CD4-positive, alpha-beta T cell treated with Interleukin-10 for 1 hour (primary cell): ENCODE measurements at regions not wholly inside any gene's neighbourhood (a gene's known extent, or its start where the extent isn't known, plus 50 kb on each side); places are given as distances from the start of the nearest gene placed in this dataset.
"Not testable (repeated sequence)": the region's sequence is repeated elsewhere in the genome, so short reads cannot be mapped to it uniquely, and the experiment has no call there.

Experiments used
- DNase-seq: peaks from one replicate; pipeline ENCODE4 v3.0.0-alpha.2; 2020

DNA sequence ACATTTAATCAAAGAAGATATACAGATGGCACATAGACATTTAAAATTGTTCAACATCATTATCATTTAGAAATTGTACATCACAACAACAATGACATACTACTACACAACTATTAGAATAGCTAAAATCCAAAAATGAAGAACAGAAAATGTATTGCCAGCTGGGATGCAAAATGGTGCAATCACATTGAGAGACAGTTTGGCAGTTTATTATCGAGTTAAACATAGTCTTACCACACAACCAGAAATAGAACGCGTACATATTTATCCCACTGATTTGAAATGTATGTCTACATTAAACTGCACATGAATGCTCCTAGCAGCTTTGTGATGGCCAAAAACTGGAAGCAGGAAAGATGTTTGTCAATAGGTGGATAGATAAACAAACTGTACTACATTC, 791.5 kb upstream of the MGAT4C start:
- DNase-seq = no peak

DNA sequence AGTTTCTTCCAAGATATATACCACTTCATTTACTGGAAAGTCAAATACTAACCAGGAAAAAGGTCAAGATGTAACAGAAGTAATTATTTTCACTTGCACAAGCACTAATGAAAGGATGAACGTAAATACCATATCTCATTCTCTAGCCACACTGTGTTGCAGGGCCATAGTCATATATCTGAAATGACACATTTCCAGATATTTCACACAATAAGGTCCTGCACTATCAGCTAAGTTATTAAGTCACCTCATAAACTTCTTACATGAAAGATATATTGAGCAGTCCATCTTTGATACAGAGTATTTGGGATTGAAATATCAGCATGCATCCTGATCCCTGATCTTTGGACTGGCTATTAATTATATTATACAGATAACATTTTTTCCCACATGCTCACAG, 783.3 kb upstream of the MGAT4C start:
- no peak for DNase-seq

GRCh38 chr12:87038098-87038497, 781.9 kb upstream of the MGAT4C start:
- no peak for DNase-seq

DNA sequence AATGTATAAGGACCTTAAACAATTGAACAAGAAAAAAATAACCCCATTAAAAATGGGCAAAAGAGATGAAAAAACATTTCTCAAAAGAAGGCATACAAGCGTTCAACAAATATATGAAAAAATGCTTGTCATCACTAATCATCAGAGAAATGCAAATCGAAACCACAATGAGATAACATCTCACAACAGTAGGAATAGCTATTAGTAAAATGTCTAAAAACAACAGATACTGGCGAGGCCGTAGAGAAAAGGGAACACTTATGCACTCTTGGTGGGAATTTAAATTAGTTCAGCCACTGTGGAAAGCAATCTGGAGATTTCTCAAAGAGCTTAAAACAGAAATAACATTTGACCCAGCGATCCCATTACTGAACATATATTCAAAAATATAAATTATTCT, 769.8 kb upstream of the MGAT4C start:
- DNase-seq = no peak

DNA sequence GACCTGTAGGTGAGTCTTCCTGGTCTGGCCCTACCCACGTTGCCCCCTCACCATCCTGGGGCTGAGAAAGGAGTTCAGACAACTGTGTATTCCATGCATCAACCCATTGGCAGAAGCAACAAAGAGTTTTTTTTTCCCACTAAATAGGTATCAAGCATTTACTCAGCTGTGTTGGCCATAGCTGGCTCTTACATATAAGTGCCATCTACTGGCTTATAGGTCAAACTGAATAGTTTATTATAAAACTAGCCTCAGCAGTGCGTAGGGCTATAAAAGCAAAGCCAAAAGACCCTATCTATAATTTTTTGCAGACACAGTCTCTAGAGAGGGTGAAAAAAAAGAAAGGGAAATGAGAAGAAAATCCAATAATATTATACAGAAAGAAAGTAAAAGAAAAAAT, 765.2 kb upstream of the MGAT4C start:
- DNase-seq = no peak

- no peak for DNase-seq
Measured at GRCh38 chr12:87020071-87020470, 763.9 kb upstream of the MGAT4C start.

- no peak for DNase-seq
Measured at GRCh38 chr12:87015352-87015751, 759.2 kb upstream of the MGAT4C start.

- no peak for DNase-seq
Measured at GRCh38 chr12:87008785-87009384, 752.7 kb upstream of the MGAT4C start.

- no peak for DNase-seq
Measured at GRCh38 chr12:87001102-87001501, 744.9 kb upstream of the MGAT4C start.

DNA sequence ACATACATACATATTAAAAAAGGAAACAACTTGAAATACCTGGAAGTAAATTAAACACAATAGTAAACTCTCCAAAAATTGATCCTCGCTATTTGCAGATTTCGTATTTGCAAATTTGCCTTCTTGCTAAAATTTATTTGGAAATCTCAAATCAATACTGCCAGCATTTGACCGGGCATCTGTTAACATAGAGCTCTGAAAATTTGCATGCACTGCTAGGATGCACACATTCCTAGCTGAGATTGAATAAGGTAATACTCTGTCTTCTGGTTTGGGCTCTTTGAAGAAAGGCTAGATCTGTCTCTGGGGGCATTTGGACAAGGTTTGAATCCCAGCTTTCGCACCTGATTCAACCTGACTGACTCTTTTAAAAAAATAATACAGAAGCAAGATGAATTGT, 729.1 kb upstream of the MGAT4C start:
- no peak for DNase-seq

DNA sequence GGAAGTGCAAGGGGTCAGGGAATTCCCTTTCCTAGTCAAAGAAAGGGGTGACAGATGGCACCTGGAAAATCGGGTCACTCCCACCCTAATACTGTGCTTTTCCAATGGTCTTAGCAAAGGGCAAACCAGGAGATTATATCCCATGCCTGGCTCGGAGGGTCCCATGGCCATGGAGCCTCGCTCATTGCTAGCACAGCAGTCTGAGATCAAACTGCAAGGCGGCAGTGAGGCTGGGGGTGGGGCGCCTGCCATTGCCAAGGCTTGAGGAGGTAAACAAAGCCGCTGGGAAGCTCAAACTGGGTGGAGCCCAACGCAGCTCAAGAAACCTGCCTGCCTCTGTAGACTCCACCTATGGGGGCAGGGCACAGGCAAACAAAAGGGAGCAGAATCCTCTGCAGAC, 714.4 kb upstream of the MGAT4C start:
- DNase-seq = not testable (repeated sequence)

DNA sequence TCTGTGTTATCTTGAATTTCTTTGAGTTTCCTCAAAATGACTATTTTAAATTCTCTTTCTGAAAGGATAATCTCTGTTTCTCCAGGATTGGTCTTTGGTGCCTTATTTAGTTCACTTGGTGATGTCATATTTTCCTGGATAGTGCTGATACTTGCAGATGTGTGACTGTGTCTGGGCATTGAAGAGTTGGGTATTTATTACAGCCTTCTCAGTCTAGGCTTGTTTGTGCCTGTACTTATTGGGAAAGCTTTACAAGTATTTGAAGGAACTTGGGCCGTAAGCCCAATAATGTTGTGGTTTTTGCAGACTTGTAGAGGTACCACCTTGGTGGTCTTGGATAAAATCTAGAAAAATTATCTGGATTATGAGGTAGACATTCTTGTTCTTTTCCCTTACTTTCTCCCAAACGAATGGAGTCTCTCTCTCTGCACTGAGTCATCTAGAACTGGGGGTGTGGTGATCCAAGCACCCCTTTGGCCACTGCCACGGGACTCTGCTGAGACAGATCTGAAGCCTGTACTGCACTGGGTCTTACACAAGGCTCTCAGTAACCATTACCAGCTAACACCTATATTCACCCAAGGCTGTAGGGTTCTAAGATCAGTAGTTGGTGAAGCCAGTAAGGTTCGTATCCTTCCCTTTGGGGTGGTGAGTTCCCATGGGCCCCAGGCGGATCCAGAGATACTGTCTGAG, 703.7 kb upstream of the MGAT4C start:
- no peak for DNase-seq

GRCh38 chr12:86950444-86950843, 694.3 kb upstream of the MGAT4C start:
- DNase-seq = no peak

DNA sequence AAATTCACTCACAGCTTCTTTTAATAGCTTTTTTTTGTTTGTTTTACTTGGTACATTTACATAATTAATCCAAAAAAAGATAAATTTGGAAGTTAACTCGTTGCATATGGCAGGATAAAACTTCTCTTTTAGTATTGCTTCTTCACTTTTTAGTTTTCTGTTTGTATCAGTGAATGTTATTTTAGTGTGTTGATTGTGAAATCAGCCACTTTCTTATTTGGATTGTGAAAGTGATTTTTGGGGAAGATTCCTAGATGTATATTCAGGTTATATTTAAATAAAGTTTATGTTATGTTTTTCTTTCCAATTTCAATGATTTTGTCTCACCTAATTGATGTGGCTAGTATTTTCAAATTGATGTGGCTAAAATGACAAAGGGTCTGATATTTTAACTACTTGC, 693.9 kb upstream of the MGAT4C start:
- no peak for DNase-seq

DNA sequence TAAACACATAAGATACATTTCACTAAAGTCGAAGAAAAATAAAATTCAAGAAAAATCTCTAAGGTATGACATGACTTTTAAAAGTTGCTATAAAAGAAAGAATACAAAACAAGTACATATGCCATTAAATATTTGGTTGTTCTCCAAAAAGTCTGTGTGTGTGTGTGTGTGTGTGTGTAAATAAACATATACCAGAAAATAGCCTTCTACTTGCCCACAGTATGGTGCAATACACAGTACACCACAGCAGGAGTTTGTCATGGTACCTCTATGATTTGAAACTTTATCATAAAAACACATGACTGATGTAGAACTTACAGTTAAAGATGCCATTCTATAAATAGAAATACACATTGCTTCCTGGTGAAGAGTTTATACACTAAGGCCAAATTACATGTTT, 692.7 kb upstream of the MGAT4C start:
- DNase-seq = no peak

DNA sequence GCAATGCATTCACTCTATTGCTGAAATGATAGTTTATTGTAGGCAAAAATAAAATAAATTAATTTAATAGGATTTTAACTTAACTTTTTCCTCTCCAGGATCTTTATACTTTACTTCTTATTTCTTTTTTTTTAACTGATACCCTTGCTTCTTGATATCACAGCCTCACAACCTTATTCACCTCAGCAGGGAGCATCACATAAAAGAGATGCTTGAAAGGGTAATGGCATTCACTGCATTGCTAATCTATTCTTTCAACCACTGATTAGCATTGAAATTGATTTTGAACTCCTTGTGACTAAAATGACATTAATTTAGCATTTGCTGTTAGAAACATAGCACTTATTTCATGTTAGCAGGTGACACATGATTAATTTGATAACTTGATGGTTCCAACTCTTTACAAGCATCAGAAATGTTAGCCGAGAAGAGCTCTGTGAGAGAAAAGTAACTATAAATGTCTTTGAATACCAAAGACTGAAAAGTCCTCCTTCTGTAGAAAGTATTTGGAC, 689.5 kb upstream of the MGAT4C start:
- no peak for DNase-seq

GRCh38 chr12:86944197-86944819, 688.1 kb upstream of the MGAT4C start:
- not testable (repeated sequence) for DNase-seq

GRCh38 chr12:86931714-86932113, 675.5 kb upstream of the MGAT4C start:
- DNase-seq = no peak

- no peak for DNase-seq
Measured at GRCh38 chr12:86929962-86930361, 673.8 kb upstream of the MGAT4C start.

DNA sequence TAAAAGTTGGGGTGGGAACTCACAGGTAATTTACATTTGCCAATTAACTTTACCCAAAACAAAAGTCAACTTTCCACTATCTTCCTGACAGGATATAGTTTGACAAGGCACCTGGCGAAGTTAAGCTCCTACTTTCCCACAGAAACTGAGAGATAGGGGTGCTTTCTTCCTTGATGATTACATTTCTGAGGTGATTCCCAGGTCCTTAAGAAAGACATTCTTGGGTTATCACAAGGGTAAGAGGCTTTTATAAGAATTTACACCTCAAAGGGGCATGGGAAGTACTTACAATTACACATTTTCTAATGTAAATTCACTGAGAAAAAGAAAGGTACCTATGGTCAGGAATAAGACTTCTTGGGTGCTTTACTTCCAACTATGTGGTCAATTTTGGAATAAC, 660.9 kb upstream of the MGAT4C start:
- DNase-seq = no peak

GRCh38 chr12:86914721-86915120, 658.5 kb upstream of the MGAT4C start:
- DNase-seq = no peak

GRCh38 chr12:86911973-86912372, 655.8 kb upstream of the MGAT4C start:
- DNase-seq = no peak

- no peak for DNase-seq
Measured at GRCh38 chr12:86903159-86903558, 647.0 kb upstream of the MGAT4C start.

GRCh38 chr12:86860776-86861175, 604.6 kb upstream of the MGAT4C start:
- no peak for DNase-seq
